Renal cortex interstitium (tissue), 11 donors: ENCODE measurements at regions not wholly inside any gene's neighbourhood (a gene's known extent, or its start where the extent isn't known, plus 50 kb on each side); places are given as distances from the start of the nearest gene placed in this dataset.
A peak's percentile ranks its signal among the peaks of the same experiment; 100 is the strongest.
"Not testable (repeated sequence)": the region's sequence is repeated elsewhere in the genome, so short reads cannot be mapped to it uniquely, and the experiment has no call there.

Source experiments
- DNase-seq, 11 donors: peaks; one replicate each; pipeline ENCODE4 v3.0.0-alpha.2; 2013; ENCODE audit warnings: low read depth in 9 of 11, low spot score in 4 of 11; ENCODE audit errors: extremely low read depth in 1 of 11

- no peak for DNase-seq
Observed at GRCh38 chr2:38243186-38243880, 133.7 kb downstream of the ATL2 start.

DNA sequence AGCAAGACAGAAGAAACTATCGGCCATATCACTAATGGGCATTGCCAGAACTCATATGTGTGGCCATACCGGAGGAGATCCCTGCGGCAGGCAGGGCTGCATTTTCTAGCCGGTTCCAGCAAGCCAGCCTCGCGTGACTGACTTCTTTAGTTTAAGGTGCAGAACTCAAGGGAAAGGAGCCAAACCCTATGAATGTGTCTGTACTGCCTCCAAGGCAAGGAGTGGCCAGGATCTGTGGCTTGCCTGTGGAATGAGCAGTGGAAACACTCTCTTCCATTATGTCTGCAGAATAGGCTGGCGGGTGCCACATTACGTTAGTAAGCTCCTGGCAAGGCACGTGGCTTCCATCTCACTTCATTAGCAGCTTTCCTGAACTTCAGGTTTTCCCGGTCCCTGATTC is 137.6 kb downstream of the ATL2 start:
- no peak for DNase-seq

DNA sequence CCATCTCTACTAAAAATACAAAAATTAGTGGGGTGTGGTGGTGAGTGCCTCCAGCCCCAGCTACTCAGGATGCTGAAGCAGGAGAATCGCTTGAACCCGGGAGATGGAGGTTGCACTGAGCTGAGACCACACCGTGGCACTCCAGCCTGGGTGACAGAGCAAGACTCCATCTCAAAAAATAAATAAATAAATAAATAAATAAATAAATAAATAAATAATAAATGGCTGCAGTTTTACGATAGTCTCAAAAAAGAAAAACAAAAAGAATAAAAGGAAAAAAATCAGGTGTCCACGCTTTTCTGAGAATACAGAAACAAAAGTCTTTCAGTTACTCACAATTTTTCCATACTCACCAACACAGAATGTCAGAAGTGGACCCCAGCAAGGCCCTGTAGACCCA is 138.4 kb downstream of the ATL2 start:
- DNase-seq: not testable (repeated sequence)

DNA sequence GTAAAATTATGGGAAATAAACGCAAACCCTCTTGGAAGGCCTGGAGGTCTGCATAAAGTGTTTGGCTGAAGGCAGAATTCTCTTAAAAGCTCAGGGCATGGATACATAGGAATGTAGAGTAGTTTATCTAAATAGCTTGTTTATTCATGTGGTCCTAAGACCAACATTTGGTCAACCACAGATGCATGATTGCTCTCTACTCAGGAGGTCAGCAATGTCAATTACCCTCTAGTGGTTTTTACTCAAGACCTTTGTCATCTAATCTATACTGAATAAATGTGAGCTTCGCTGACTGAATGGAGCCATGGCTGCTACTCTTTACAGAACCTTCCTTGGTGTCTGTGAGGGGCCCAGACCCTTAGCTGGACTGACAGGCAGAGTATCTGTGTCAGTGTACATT is 139.8 kb downstream of the ATL2 start:
- DNase-seq: no peak

DNA sequence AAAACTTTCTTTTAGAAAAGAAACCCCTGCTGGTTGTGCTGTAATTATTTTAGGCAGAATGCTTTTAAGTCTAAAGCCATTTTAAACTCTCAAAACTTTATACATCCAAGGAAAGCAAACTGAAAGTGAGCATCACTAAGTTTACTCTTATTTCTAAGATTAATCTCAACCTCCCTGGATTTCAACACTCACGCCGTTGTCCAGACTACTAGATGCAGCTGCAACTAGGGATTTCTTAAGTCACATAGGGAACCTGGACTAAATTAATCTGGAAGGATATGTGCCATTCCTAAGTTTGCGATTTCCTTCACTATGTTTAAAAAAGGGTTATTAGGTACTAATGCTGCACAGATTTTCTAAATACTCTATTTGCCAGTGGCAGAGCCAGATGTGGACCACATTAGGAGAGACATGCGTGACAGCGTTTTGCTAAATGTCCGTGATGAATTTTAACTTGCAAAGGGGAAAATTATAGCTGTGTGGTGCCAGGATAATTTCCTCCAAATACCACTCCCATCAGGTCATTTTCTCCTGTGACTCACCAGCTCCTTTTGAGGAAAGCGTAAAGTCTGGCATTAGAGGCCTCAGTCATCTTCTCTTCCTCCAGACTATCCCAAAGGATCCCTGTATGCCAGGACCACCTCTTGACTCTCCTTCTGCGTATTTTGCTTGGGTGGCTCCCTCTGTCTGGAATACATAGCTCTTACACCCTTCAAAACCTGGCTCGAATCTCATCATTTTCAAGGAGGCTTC is 143.7 kb downstream of the ATL2 start:
- DNase-seq: no peak

- no peak for DNase-seq
Observed at GRCh38 chr2:38232454-38232853, 144.6 kb downstream of the ATL2 start.

- DNase-seq: no peak
Observed at GRCh38 chr2:38230756-38231155, 146.3 kb downstream of the ATL2 start.

DNA sequence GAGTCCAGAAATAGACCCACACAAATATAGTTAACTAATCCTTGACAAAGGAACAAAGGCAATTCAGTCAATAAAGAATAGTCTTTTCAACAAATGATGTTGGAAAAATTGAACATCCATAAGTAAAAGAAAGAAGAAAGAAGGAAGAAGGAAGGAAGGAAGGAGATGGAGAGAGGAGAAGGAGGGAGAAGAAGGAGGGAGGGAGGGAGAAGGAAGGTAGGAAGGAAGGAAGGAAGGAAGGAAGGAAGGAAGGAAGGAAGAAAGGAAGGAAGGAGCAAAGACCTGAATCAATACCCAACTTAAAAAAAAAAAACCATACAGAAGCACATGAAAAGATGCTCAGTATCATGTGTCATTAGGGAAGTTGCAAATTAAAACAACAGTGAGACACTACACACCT is 148.3 kb downstream of the ATL2 start:
- DNase-seq: no peak

- no peak for DNase-seq
Observed at GRCh38 chr2:38224821-38225437, 149.0 kb upstream of the CYP1B1 start.

DNA sequence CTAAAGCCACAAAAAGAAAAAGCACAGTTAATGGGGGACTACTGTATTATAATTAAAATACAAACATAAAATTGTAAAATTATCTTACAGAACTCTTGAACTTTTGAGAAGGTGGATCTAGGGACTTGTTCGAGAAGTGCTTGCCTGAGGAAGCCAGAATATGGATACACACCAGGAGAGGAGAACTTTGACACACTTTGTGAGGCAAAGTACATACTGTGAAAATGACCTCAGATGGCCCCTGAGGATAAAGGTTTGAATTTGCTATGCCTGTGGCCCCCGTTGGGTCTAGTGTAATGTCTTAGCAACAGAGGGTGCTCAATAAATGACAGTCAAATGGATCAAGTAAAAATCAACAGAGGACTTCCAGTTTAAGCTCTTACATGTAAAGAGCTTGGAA is 148.2 kb upstream of the CYP1B1 start:
- DNase-seq: no peak

DNA sequence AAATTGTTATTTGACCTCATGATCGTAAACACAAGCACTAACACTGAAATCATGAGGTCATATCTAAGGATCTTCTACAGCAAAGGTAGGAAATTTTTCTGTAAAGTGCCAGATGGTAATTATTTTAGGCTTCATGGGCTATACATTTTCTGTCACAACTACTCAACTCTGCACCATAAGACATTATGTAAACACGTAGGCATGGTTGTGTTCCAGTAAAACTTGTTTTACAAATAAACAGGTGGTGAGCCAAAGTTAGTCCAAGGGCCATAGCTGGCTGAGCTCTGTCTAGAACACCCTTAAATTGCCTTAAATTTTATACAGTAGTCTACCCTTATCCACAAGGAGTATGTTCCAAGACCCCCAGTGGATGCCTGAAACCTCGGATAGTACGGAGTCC is 147.3 kb upstream of the CYP1B1 start:
- no peak for DNase-seq

DNA sequence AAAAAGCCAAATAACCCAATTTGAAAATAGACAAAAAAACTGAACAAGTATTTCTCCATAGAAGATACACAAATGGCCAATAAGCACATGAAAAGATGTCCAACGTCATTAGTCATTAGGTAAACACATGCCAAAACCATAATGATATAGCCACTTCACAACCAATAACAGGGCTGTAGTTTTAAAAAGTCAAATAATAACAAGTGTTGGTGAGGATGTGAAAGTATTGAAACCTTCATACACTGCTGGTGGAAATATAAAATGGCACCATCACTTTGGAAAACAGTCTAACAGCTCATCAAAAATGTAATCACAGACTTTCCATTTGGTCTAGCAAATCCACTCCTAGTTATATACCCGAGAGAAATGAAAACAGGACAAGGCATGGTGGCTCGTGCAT is 144.2 kb upstream of the CYP1B1 start:
- no peak for DNase-seq

GRCh38 chr2:38218995-38219394 is 143.0 kb upstream of the CYP1B1 start:
- no peak for DNase-seq

- DNase-seq: peak in 3 of 11 donors; percentile 29 to 51 (median 38)
Observed at GRCh38 chr2:38218591-38218991, 142.6 kb upstream of the CYP1B1 start.

DNA sequence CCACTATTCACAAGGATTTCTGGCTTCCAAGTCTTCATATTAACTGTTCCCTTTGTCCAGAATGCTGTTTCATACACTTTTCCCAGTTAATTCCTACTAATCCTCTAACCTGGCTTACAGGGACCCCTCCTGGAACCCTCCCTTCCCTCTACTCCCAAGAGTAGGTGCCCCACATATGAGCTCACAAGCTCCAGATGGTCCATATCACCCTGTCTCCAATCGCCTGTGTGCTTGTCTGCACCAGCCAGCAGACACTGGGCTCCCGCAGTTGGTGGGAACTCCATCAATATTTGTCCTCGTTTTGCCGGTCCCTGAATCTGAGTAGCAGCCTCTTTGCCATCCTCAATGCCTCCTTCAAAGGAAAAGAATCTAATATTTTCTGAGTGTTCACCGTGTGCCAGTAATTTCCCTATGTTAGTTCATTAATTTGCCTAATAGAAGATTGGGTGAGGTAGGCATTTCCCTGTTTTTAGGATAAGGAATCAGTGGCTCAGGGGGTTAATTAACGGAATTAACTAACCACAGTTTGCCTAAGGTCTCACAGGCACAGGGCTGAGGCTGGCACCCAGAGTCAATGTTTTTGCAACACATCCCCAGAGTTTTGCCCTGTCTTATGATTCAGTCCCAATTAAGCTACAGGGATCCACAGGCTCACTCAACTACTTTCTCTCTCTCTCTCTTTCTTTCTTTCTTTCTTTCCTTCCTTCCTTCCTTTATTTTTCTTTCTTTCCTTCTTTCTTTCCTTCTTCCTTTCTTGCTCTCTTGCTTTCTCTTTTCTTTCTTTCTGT is 141.6 kb upstream of the CYP1B1 start:
- DNase-seq: no peak

- no peak for DNase-seq
Observed at GRCh38 chr2:38216886-38217285, 140.9 kb upstream of the CYP1B1 start.

GRCh38 chr2:38215993-38216392 is 140.0 kb upstream of the CYP1B1 start:
- DNase-seq: no peak

DNA sequence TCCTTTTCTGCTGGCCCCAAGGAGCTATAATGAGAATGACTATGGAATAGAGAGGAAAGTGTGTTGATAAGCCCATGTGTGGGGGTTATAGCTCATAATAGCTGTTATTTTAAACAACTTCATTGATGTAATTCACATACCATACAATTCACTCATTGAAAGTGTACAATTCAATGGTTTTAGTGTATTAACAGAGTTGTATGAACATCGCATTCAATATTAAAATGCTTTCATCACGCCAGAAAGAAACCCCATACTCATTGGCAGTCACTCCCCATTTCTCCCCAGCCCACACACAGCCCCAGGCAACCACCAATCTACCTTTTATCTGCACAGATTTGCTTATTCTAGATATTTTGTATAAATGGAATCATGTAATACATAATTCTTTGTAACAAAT is 139.6 kb upstream of the CYP1B1 start:
- no peak for DNase-seq

DNA sequence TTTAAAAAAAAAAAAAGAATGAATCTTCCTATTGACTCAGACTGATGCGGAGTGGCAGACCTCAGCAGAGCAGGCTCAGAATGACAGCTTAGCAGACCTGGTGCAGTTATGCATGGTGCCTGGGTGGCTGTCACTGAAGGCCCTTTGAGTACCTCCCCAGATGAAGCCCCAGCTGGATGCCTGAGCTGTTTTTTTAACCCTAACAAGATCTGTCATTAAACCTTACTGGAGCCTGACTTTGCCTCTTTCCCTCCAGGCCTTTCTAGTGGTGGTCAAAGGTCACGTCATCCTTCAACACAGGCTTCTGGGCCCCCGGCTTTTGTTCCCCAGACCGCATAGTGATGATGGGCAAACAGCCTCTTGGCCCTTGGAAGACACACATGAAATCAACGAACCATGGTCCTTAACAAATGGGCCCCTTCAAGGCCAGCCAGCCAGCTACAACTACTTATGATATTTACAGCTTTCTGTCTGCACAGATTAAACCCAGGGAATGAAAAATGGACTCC is 138.3 kb upstream of the CYP1B1 start:
- peak in 8 of 11 donors; percentile 47 to 71 (median 62) for DNase-seq
